Ovary (tissue), 3 donors: ENCODE measurements at regions not wholly inside any gene's neighbourhood (a gene's known extent, or its start where the extent isn't known, plus 50 kb on each side); places are given as distances from the start of the nearest gene placed in this dataset.

Source experiments
- POLR2A ChIP-seq: fragments of 450-650 bp; IDR thresholded peaks from one replicate; pipeline ENCODE4 v1.6.1; 2017; ENCODE audit warnings: antibody characterized with exemption, mild to moderate bottlenecking, moderate library complexity
- TF ChIP-seq, protein P1 (sequence below), 3 donors: fragments of 450-650 bp in 2 of 3; fragments of 200-600 bp in 1 of 3; IDR thresholded peaks; one replicate each; pipeline versions ENCODE4 v1.5.1 to v1.8.0; 2016 to 2022; ENCODE audit warnings: antibody characterized with exemption in 3 of 3, mild to moderate bottlenecking in 1 of 3
- donor health status: DM: no; HTN: no; CAD: no.

DNA sequence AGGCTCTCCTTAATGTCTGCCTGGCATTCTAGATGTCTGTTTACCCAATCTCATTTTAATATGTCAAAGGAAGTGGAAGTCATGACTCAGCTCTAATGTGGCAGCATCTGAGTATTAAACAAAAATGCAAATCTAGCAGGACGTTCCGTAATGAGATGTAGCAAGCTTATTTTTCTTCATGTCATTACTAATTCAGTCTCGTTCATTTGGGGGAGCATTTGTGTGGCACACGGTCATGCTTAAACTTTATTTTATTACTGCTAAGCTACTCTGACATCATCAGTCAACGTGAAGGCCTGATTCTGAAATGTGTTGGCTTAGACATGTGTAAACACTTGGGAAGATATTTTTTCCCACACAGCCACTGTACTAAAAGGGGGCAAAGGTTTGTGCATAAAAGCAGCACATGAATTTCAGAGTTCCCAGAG lies 326.7 kb upstream of the TMPO start:
- TF ChIP-seq, protein P1, sequence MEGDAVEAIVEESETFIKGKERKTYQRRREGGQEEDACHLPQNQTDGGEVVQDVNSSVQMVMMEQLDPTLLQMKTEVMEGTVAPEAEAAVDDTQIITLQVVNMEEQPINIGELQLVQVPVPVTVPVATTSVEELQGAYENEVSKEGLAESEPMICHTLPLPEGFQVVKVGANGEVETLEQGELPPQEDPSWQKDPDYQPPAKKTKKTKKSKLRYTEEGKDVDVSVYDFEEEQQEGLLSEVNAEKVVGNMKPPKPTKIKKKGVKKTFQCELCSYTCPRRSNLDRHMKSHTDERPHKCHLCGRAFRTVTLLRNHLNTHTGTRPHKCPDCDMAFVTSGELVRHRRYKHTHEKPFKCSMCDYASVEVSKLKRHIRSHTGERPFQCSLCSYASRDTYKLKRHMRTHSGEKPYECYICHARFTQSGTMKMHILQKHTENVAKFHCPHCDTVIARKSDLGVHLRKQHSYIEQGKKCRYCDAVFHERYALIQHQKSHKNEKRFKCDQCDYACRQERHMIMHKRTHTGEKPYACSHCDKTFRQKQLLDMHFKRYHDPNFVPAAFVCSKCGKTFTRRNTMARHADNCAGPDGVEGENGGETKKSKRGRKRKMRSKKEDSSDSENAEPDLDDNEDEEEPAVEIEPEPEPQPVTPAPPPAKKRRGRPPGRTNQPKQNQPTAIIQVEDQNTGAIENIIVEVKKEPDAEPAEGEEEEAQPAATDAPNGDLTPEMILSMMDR (IDR thresholded peaks at IDR 0.05) = no peak
- TF ChIP-seq POLR2A = no peak
